ENCODE measurements at regions not wholly inside any gene's neighbourhood (a gene's known extent, or its start where the extent isn't known, plus 50 kb on each side); places are given as distances from the start of the nearest gene placed in this dataset.

DNA sequence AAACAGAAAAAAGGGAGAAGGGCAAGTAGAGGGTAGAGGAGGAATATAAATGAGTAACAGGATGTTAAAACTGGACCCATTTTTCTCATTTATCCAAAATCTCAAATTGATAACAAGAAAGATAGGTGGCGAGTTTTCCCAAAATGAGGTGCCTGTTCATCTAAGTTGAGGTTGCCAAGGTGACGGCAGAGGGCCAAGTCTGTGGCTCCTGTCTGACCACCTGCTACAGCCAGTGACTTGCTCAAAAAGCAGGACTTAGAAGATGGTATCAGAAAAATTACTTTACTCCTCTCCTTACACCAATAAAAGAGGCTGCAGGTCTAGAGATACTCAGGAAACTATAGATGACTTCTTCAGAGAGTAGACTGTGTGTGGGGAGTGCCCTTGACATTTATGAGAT lies 137.6 kb upstream of the ZNF385D start:
- POLR2A ChIA-PET = no interaction called here

GRCh38 chr3:21889166-21889565 lies 138.2 kb upstream of the ZNF385D start:
- H4K20me1 ChIP-seq (ENCODE audit: insufficient read depth) = no peaks in the 10 kb centered on the region
- peaks cover 4% of the 10 kb centered on the region for H3F3A ChIP-seq (replicated peaks; ENCODE audit: insufficient read depth)
- no peaks in the 10 kb centered on the region for H3K79me2 ChIP-seq (ENCODE audit: insufficient read depth)
- H3K4me1 ChIP-seq (ENCODE audit: control insufficient read depth in 1 of 2, insufficient read depth in 2 of 2, low read depth in 1 of 2, low read length in 1 of 2) = no peaks in the 10 kb centered on the region; a peak in 2 of 4 replicates
- H3K36me3 ChIP-seq (replicated peaks in 1 of 2; ENCODE audit: control insufficient read depth in 1 of 2, insufficient read depth in 2 of 2, low read length in 1 of 2) = no peaks in the 10 kb centered on the region
- ChIA-PET CTCF (interaction anchor here (1.0 kb wide), 1 partner anchor 135 kb away, joined by 3 read pairs; no protein-coding TSS in a partner anchor), POLR2A (no interaction called here)
- H3K4me3 ChIP-seq (ENCODE audit: low read depth in 2 of 2, low read length in 1 of 2) = no peak overlapping the region
- no peak overlapping the region for H3K9ac ChIP-seq
- H2AFZ ChIP-seq (ENCODE audit: low read depth) = no peak overlapping the region
- no peaks in the 10 kb centered on the region for H3K9me3 ChIP-seq
- H3K27me3 ChIP-seq (ENCODE audit: insufficient read depth) = no peaks in the 10 kb centered on the region
- no peaks in the 10 kb centered on the region for H3K9me2 ChIP-seq
- no peak overlapping the region for H3K4me2 ChIP-seq
- 67% methylated on average over 2 of the region's 2 CpGs for WGBS (ENCODE audit: low lambda C conversion rate)
- DNase-seq = no peak
- H3K27ac ChIP-seq (ENCODE audit: low read depth in 2 of 2, low read length in 1 of 2) = no peak overlapping the region
- TF ChIP-seq, protein P1, sequence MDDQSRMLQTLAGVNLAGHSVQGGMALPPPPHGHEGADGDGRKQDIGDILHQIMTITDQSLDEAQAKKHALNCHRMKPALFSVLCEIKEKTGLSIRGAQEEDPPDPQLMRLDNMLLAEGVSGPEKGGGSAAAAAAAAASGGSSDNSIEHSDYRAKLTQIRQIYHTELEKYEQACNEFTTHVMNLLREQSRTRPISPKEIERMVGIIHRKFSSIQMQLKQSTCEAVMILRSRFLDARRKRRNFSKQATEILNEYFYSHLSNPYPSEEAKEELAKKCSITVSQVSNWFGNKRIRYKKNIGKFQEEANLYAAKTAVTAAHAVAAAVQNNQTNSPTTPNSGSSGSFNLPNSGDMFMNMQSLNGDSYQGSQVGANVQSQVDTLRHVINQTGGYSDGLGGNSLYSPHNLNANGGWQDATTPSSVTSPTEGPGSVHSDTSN (IDR thresholded peaks at IDR 0.05) = no peak
- TF ChIP-seq EP300 (IDR thresholded peaks at IDR 0.05; ENCODE audit: borderline replicate concordance in 1 of 2, low read depth in 1 of 2, low read length in 1 of 2) (no peak), TCF12 (IDR thresholded peaks at IDR 0.05) (no peak), POLR2AphosphoS5 (IDR thresholded peaks at IDR 0.05; ENCODE audit: low read depth, low read length) (no peak), MAX (IDR thresholded peaks at IDR 0.05; ENCODE audit: low read depth) (no peak), TAF1 (IDR thresholded peaks at IDR 0.05; ENCODE audit: borderline replicate concordance, low read depth, low read length) (no peak), RXRA (IDR thresholded peaks at IDR 0.05; ENCODE audit: borderline replicate concordance, low read depth) (no peak), RAD21 (IDR thresholded peaks at IDR 0.05; ENCODE audit: low read length) (no peak), RCOR1 (IDR thresholded peaks at IDR 0.05; ENCODE audit: low read length) (no peak), FOXM1 (IDR thresholded peaks at IDR 0.05; ENCODE audit: low read depth) (no peak), MXI1 (IDR thresholded peaks at IDR 0.05; ENCODE audit: low read depth, low read length) (no peak), SMC3 (IDR thresholded peaks at IDR 0.05; ENCODE audit: low read depth, low read length) (no peak), RFX5 (IDR thresholded peaks at IDR 0.05; ENCODE audit: low read length) (no peak)

More for the DNA sequence above, 137.6 kb upstream of the ZNF385D start:
- Histone ChIP-seq H3K79me2 (ENCODE audit: insufficient read depth) (no peaks in the 10 kb centered on the region), H3K4me2 (no peak overlapping the region), H3K36me3 (replicated peaks in 1 of 2; ENCODE audit: control insufficient read depth in 1 of 2, insufficient read depth in 2 of 2, low read length in 1 of 2) (no peaks in the 10 kb centered on the region), H3K4me1 (ENCODE audit: control insufficient read depth in 1 of 2, insufficient read depth in 2 of 2, low read depth in 1 of 2, low read length in 1 of 2) (no peaks in the 10 kb centered on the region; a peak in 2 of 4 replicates), H3K9me2 (no peaks in the 10 kb centered on the region), H3K9ac (no peak overlapping the region), H2AFZ (ENCODE audit: low read depth) (no peak overlapping the region), H3K4me3 (ENCODE audit: low read depth in 2 of 2, low read length in 1 of 2) (no peak overlapping the region), H3K27me3 (ENCODE audit: insufficient read depth) (no peaks in the 10 kb centered on the region), H3K27ac (ENCODE audit: low read depth in 2 of 2, low read length in 1 of 2) (no peak overlapping the region), H3K9me3 (no peaks in the 10 kb centered on the region), H3F3A (replicated peaks; ENCODE audit: insufficient read depth) (peaks cover under 1% of the 10 kb centered on the region), H4K20me1 (ENCODE audit: insufficient read depth) (no peaks in the 10 kb centered on the region)
- 55% methylated on average over 2 of the region's 2 CpGs for WGBS (ENCODE audit: low lambda C conversion rate)
- no peak for DNase-seq
- TF ChIP-seq NFIC (IDR thresholded peaks at IDR 0.05; ENCODE audit: borderline replicate concordance) (no peak), MXI1 (IDR thresholded peaks at IDR 0.05; ENCODE audit: low read depth, low read length) (no peak), TCF12 (IDR thresholded peaks at IDR 0.05) (no peak), YY1 (IDR thresholded peaks at IDR 0.05; ENCODE audit: low read depth) (no peak), FOSL2 (IDR thresholded peaks at IDR 0.05; ENCODE audit: borderline replicate concordance, low read depth) (no peak), ZBTB33 (IDR thresholded peaks at IDR 0.05; ENCODE audit: borderline replicate concordance, low read depth) (no peak), FOXJ3 (CRISPR knock-in tag; IDR thresholded peaks at IDR 0.05) (no peak), TEAD4 (IDR thresholded peaks at IDR 0.05; ENCODE audit: borderline replicate concordance, insufficient read depth) (no peak), IRF3 (IDR thresholded peaks at IDR 0.05; ENCODE audit: low read depth, low read length) (no peak), MAX (IDR thresholded peaks at IDR 0.05; ENCODE audit: low read depth) (no peak), JUND (IDR thresholded peaks at IDR 0.05) (no peak)
- CTCF ChIA-PET = interaction anchor here (0.7 to 1.0 kb wide), 2 partner anchors 134 to 1848 kb away, joined by 3 read pairs; partner anchors contain the start of gene KAT2B

Data from SK-N-SH (cell line).